ENCODE measurements at regions not wholly inside any gene's neighbourhood (a gene's known extent, or its start where the extent isn't known, plus 50 kb on each side); places are given as distances from the start of the nearest gene placed in this dataset.

DNA sequence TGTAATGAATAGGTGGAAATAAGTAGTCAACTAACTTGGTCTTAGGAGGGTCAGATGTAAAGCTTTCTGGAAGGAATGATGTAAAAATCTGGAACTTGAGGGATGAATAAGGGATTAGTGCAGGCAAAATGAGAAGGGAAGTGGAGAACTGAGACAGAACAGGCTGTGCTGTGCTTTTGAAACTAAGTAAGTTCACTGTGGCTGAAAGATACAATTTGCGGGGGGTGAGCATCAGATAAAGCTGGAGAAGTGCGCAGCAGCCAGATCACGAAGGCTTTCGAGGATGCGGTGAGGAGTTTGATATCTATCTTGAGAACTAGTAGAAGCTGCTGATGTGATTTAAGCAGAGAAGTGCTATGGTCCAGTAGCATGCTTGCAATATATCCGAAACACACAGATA is 247.8 kb downstream of the RNF144B start:
- Histone ChIP-seq H3K4me1 (ENCODE audit: insufficient read depth, low read length, severe bottlenecking) (no peaks in the 10 kb centered on the region), H3K27me3 (ENCODE audit: insufficient read depth, low read length) (no peaks in the 10 kb centered on the region), H3K36me3 (ENCODE audit: insufficient read depth, low read length) (no peaks in the 10 kb centered on the region), H3K9ac (ENCODE audit: low read length) (no peak overlapping the region), H3F3A (ENCODE audit: insufficient read depth, low read length) (no peaks in the 10 kb centered on the region), H3K9me2 (ENCODE audit: low read depth, low read length) (no peaks in the 10 kb centered on the region), H4K20me1 (ENCODE audit: insufficient read depth, low read length) (no peaks in the 10 kb centered on the region), H3K79me2 (ENCODE audit: insufficient read depth, low read length) (no peaks in the 10 kb centered on the region), H3K4me3 (ENCODE audit: low read depth, low read length, poor library complexity, severe bottlenecking) (no peak overlapping the region), H3K9me3 (ENCODE audit: low read length) (no peaks in the 10 kb centered on the region), H3K4me2 (ENCODE audit: low read length) (no peak overlapping the region), H2AFZ (ENCODE audit: low read length) (no peak overlapping the region), H3K27ac (ENCODE audit: low read depth, low read length, poor library complexity, severe bottlenecking) (no peak overlapping the region)
- TF ChIP-seq EZH2 (IDR thresholded peaks at IDR 0.05; ENCODE audit: borderline replicate concordance, low read length) = no peak
- TF ChIP-seq, protein P1, sequence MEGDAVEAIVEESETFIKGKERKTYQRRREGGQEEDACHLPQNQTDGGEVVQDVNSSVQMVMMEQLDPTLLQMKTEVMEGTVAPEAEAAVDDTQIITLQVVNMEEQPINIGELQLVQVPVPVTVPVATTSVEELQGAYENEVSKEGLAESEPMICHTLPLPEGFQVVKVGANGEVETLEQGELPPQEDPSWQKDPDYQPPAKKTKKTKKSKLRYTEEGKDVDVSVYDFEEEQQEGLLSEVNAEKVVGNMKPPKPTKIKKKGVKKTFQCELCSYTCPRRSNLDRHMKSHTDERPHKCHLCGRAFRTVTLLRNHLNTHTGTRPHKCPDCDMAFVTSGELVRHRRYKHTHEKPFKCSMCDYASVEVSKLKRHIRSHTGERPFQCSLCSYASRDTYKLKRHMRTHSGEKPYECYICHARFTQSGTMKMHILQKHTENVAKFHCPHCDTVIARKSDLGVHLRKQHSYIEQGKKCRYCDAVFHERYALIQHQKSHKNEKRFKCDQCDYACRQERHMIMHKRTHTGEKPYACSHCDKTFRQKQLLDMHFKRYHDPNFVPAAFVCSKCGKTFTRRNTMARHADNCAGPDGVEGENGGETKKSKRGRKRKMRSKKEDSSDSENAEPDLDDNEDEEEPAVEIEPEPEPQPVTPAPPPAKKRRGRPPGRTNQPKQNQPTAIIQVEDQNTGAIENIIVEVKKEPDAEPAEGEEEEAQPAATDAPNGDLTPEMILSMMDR (IDR thresholded peaks at IDR 0.05; ENCODE audit: low read length) = no peak

DNA sequence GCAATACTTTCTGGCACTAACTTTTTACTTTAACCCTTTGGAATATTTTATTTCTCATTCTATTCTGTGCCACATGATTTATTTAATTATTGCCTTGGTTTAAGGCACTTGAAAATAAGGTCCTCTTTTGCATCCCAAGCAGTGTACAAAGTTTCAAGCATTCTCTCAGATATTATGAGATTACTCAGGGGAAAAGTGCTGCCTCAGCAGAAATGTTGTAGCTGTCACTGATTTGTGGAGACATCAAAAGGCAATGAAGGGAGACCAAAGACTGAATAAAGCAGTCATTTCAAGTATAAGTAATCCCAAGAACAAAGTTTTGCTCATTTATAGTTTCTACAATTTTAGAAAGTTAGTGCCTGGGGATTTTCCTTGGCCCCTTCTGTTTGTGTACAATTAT is 253.0 kb downstream of the RNF144B start:
- Histone ChIP-seq H3K4me2 (ENCODE audit: low read length) (no peak overlapping the region), H3K4me1 (ENCODE audit: insufficient read depth, low read length, severe bottlenecking) (no peaks in the 10 kb centered on the region), H3K79me2 (ENCODE audit: insufficient read depth, low read length) (no peaks in the 10 kb centered on the region), H2AFZ (ENCODE audit: low read length) (no peak overlapping the region), H3K9ac (ENCODE audit: low read length) (no peak overlapping the region), H3K4me3 (ENCODE audit: low read depth, low read length, poor library complexity, severe bottlenecking) (no peak overlapping the region), H4K20me1 (ENCODE audit: insufficient read depth, low read length) (no peaks in the 10 kb centered on the region), H3K9me3 (ENCODE audit: low read length) (no peaks in the 10 kb centered on the region), H3F3A (ENCODE audit: insufficient read depth, low read length) (no peaks in the 10 kb centered on the region), H3K36me3 (ENCODE audit: insufficient read depth, low read length) (no peaks in the 10 kb centered on the region), H3K9me2 (ENCODE audit: low read depth, low read length) (no peaks in the 10 kb centered on the region), H3K27ac (ENCODE audit: low read depth, low read length, poor library complexity, severe bottlenecking) (no peak overlapping the region), H3K27me3 (ENCODE audit: insufficient read depth, low read length) (no peaks in the 10 kb centered on the region)
- TF ChIP-seq EZH2 (IDR thresholded peaks at IDR 0.05; ENCODE audit: borderline replicate concordance, low read length) = no peak
- TF ChIP-seq, protein P1 (IDR thresholded peaks at IDR 0.05; ENCODE audit: low read length) = no peak

DNA sequence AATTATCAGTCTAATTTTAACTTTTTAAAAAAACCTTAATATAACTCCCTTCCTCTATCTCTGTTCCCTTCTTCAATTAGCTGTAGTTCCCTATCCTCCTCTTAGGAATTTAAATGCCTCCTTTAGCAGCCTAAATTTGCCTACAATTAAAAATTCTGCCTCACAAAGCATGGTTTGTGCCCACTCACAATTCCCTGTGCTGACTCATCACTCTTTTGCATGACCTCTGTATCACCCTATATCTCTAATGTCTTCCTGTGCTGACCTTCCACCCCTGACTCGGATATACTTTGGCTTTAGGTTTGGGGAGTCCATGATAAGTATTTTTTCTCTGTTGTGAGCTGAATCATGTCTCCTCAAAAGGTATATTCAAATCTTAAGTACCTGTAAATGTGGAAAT is 253.6 kb downstream of the RNF144B start:
- Histone ChIP-seq H3K79me2 (ENCODE audit: insufficient read depth, low read length) (no peaks in the 10 kb centered on the region), H3K9me3 (ENCODE audit: low read length) (no peaks in the 10 kb centered on the region), H3K9me2 (ENCODE audit: low read depth, low read length) (no peaks in the 10 kb centered on the region), H3K36me3 (ENCODE audit: insufficient read depth, low read length) (no peaks in the 10 kb centered on the region), H3F3A (ENCODE audit: insufficient read depth, low read length) (no peaks in the 10 kb centered on the region), H3K4me2 (ENCODE audit: low read length) (no peak overlapping the region), H3K4me3 (ENCODE audit: low read depth, low read length, poor library complexity, severe bottlenecking) (no peak overlapping the region), H3K27ac (ENCODE audit: low read depth, low read length, poor library complexity, severe bottlenecking) (no peak overlapping the region), H3K4me1 (ENCODE audit: insufficient read depth, low read length, severe bottlenecking) (no peaks in the 10 kb centered on the region), H4K20me1 (ENCODE audit: insufficient read depth, low read length) (no peaks in the 10 kb centered on the region), H2AFZ (ENCODE audit: low read length) (no peak overlapping the region), H3K9ac (ENCODE audit: low read length) (no peak overlapping the region), H3K27me3 (ENCODE audit: insufficient read depth, low read length) (no peaks in the 10 kb centered on the region)
- no peak for TF ChIP-seq EZH2 (IDR thresholded peaks at IDR 0.05; ENCODE audit: borderline replicate concordance, low read length)
- TF ChIP-seq, protein P1 (IDR thresholded peaks at IDR 0.05; ENCODE audit: low read length) = no peak

All from OCI-LY1 (cell line).